ENCODE measurements at regions not wholly inside any gene's neighbourhood (a gene's known extent, or its start where the extent isn't known, plus 50 kb on each side); places are given as distances from the start of the nearest gene placed in this dataset.

GRCh38 chr2:138217975-138218374 lies 253.7 kb downstream of the HNMT start:
- Histone ChIP-seq H3K27me3 (ENCODE audit: control insufficient read depth in 2 of 2, insufficient read depth in 2 of 2, low read length in 2 of 2) (no peaks in the 10 kb centered on the region), H3K27ac (ENCODE audit: low read depth in 1 of 2, low read length in 2 of 2) (no peak overlapping the region), H4K20me1 (ENCODE audit: insufficient read depth, low read length) (no peaks in the 10 kb centered on the region), H3K36me3 (replicated peaks in 1 of 2; ENCODE audit: control insufficient read depth in 1 of 2, insufficient read depth in 2 of 2, low read length in 2 of 2) (no peaks in the 10 kb centered on the region), H3K4me3 (replicated peaks in 1 of 3; ENCODE audit: low read depth in 2 of 3, low read length in 3 of 3) (no peak overlapping the region), H3K9me3 (replicated peaks in 1 of 2; ENCODE audit: control insufficient read depth in 1 of 2, insufficient read depth in 1 of 2, low read length in 2 of 2) (no peaks in the 10 kb centered on the region), H3K4me1 (ENCODE audit: control insufficient read depth in 1 of 2, insufficient read depth in 2 of 2, low read length in 2 of 2) (no peaks in the 10 kb centered on the region), H2AFZ (ENCODE audit: insufficient read depth, low read depth, low read length, poor library complexity, severe bottlenecking) (no peak overlapping the region), H3K4me2 (replicated peaks; ENCODE audit: extremely low read depth, low read length, poor library complexity, severe bottlenecking) (no peak overlapping the region), H3K9ac (ENCODE audit: insufficient read depth, low read length, poor library complexity, severe bottlenecking) (no peak overlapping the region), H3K79me2 (ENCODE audit: insufficient read depth, low read length) (no peaks in the 10 kb centered on the region)
- H3K4me3 Mint-ChIP-seq = no peak overlapping the region
- intact Hi-C loops (cut with micrococcal nuclease) = no loop called here
- peaks cover 0 to 2% (median 0%) of the 10 kb centered on the region in 7 donors for H3K9me3 Mint-ChIP-seq
- H3K27ac Mint-ChIP-seq = no peak overlapping the region
- no peak for TF ChIP-seq CTCF (IDR thresholded peaks at IDR 0.05)
- no peak for DNase-seq
- peaks cover 0 to 3% (median 1%) of the 10 kb centered on the region in 3 donors for H3K27me3 Mint-ChIP-seq (ENCODE audit: low read depth in 3 of 3)
- H3K36me3 Mint-ChIP-seq = no peaks in the 10 kb centered on the region
- no peaks in the 10 kb centered on the region for H3K4me1 Mint-ChIP-seq

GRCh38 chr2:138218397-138218796 lies 254.1 kb downstream of the HNMT start:
- H3K4me2 ChIP-seq (replicated peaks; ENCODE audit: extremely low read depth, low read length, poor library complexity, severe bottlenecking) = no peak overlapping the region
- H2AFZ ChIP-seq (ENCODE audit: insufficient read depth, low read depth, low read length, poor library complexity, severe bottlenecking) = no peak overlapping the region
- H3K4me1 ChIP-seq (ENCODE audit: control insufficient read depth in 1 of 2, insufficient read depth in 2 of 2, low read length in 2 of 2) = no peaks in the 10 kb centered on the region
- no peak for DNase-seq
- no peaks in the 10 kb centered on the region for H3K79me2 ChIP-seq (ENCODE audit: insufficient read depth, low read length)
- peaks cover 0 to 2% (median 0%) of the 10 kb centered on the region in 7 donors for H3K9me3 Mint-ChIP-seq
- intact Hi-C loops (cut with micrococcal nuclease) = no loop called here
- H3K4me1 Mint-ChIP-seq = no peaks in the 10 kb centered on the region
- peaks cover 0 to 3% (median 1%) of the 10 kb centered on the region in 3 donors for H3K27me3 Mint-ChIP-seq (ENCODE audit: low read depth in 3 of 3)
- no peaks in the 10 kb centered on the region for H3K27me3 ChIP-seq (ENCODE audit: control insufficient read depth in 2 of 2, insufficient read depth in 2 of 2, low read length in 2 of 2)
- H3K36me3 ChIP-seq (replicated peaks in 1 of 2; ENCODE audit: control insufficient read depth in 1 of 2, insufficient read depth in 2 of 2, low read length in 2 of 2) = no peaks in the 10 kb centered on the region
- WGBS (ENCODE audit: insufficient coverage) = no CpG with 5 or more reads among the region's 1 CpG
- H3K36me3 Mint-ChIP-seq = no peaks in the 10 kb centered on the region
- no peak for TF ChIP-seq CTCF (IDR thresholded peaks at IDR 0.05)
- H3K9me3 ChIP-seq (replicated peaks in 1 of 2; ENCODE audit: control insufficient read depth in 1 of 2, insufficient read depth in 1 of 2, low read length in 2 of 2) = no peaks in the 10 kb centered on the region
- no peak overlapping the region for H3K27ac Mint-ChIP-seq
- no peak overlapping the region for H3K4me3 ChIP-seq (replicated peaks in 1 of 3; ENCODE audit: low read depth in 2 of 3, low read length in 3 of 3)
- no peaks in the 10 kb centered on the region for H4K20me1 ChIP-seq (ENCODE audit: insufficient read depth, low read length)
- H3K27ac ChIP-seq (ENCODE audit: low read depth in 1 of 2, low read length in 2 of 2) = no peak overlapping the region
- H3K4me3 Mint-ChIP-seq = no peak overlapping the region
- no peak overlapping the region for H3K9ac ChIP-seq (ENCODE audit: insufficient read depth, low read length, poor library complexity, severe bottlenecking)

All from CD14-positive monocyte (primary cell).